Neural progenitor cell (in vitro differentiated cells): ENCODE measurements at regions not wholly inside any gene's neighbourhood (a gene's known extent, or its start where the extent isn't known, plus 50 kb on each side); places are given as distances from the start of the nearest gene placed in this dataset.

Experiments
- DNase-seq: peaks from one replicate; pipeline ENCODE4 v3.0.0-alpha.2; 2016; ENCODE audit warnings: low spot score
- H2AFZ ChIP-seq: fragments of 200-600 bp; sonication (generic); replicated peaks from 2 replicates; pipeline ENCODE4 v1.6.1; 2016; ENCODE audit warnings: antibody characterized with exemption
- H3F3A ChIP-seq: fragments of 200-600 bp; sonication (generic); 2 replicates; pipeline ENCODE4 v1.6.1; 2016; ENCODE audit warnings: antibody characterized with exemption, low read depth
- H3K27ac ChIP-seq: fragments of 200-600 bp; sonication (generic); 2 replicates; pipeline ENCODE4 v1.5.1; 2016; ENCODE audit warnings: mild to moderate bottlenecking
- H3K27me3 ChIP-seq: fragments of 200-600 bp; sonication (generic); 2 replicates; pipeline ENCODE4 v1.6.1; 2016; ENCODE audit warnings: mild to moderate bottlenecking, moderate library complexity
- H3K36me3 ChIP-seq: fragments of 200-600 bp; sonication (generic); 2 replicates; pipeline ENCODE4 v1.5.1; 2016
- H3K4me1 ChIP-seq: fragments of 200-600 bp; sonication (generic); 2 replicates; pipeline ENCODE4 v1.6.1; 2016; ENCODE audit warnings: mixed run types
- H3K4me2 ChIP-seq: fragments of 200-600 bp; sonication (generic); 2 replicates; pipeline ENCODE4 v1.6.1; 2016
- H3K4me3 ChIP-seq: fragments of 200-600 bp; sonication (generic); 2 replicates; pipeline ENCODE4 v1.5.1; 2016
- H3K79me2 ChIP-seq: fragments of 200-600 bp; sonication (generic); 2 replicates; pipeline ENCODE4 v1.6.1; 2016; ENCODE audit warnings: low read depth
- H3K9ac ChIP-seq: fragments of 200-600 bp; sonication (generic); 2 replicates; pipeline ENCODE4 v1.6.1; 2016
- H3K9me3 ChIP-seq: fragments of 200-600 bp; sonication (generic); 2 replicates; pipeline ENCODE4 v1.5.1; 2016; ENCODE audit warnings: low read depth
- H4K20me1 ChIP-seq: fragments of 200-600 bp; sonication (generic); 2 replicates; pipeline ENCODE4 v1.6.1; 2016; ENCODE audit warnings: low read depth
- H3K27ac Mint-ChIP-seq: 3 replicates; pipeline ENCODE4 v1.8.0; 2021; ENCODE audit warnings: mixed read lengths
- H3K27me3 Mint-ChIP-seq: 2 replicates; pipeline ENCODE4 v1.8.0; 2022; ENCODE audit warnings: low read depth, mild to moderate bottlenecking, inconsistent platforms, moderate library complexity, mixed read lengths; ENCODE audit not compliant: insufficient read depth
- H3K36me3 Mint-ChIP-seq: 3 replicates; pipeline ENCODE4 v1.8.0; 2021; ENCODE audit warnings: mixed read lengths
- H3K4me1 Mint-ChIP-seq: 3 replicates; pipeline ENCODE4 v1.8.0; 2021; ENCODE audit warnings: mixed read lengths
- H3K4me3 Mint-ChIP-seq: 3 replicates; pipeline ENCODE4 v1.8.0; 2021; ENCODE audit warnings: mild to moderate bottlenecking, moderate library complexity, mixed read lengths
- H3K9me3 Mint-ChIP-seq: 3 replicates; pipeline ENCODE4 v1.8.0; 2020; ENCODE audit warnings: mixed read lengths
- EZH2 ChIP-seq: fragments of 200-600 bp; sonication (generic); IDR thresholded peaks from 2 replicates; pipeline ENCODE4 v1.6.1; 2017; ENCODE audit warnings: antibody characterized with exemption, mild to moderate bottlenecking, moderate library complexity
- EZH2phosphoT487 ChIP-seq: fragments of 200-600 bp; sonication (generic); IDR thresholded peaks from 2 replicates; pipeline ENCODE4 v1.6.1; 2017; ENCODE audit warnings: antibody characterized with exemption
- TF ChIP-seq, protein P1 (sequence below): fragments of 200-600 bp; sonication (generic); IDR thresholded peaks from 2 replicates; pipeline ENCODE4 v1.5.1; 2017; ENCODE audit warnings: antibody characterized with exemption, mild to moderate bottlenecking

DNA sequence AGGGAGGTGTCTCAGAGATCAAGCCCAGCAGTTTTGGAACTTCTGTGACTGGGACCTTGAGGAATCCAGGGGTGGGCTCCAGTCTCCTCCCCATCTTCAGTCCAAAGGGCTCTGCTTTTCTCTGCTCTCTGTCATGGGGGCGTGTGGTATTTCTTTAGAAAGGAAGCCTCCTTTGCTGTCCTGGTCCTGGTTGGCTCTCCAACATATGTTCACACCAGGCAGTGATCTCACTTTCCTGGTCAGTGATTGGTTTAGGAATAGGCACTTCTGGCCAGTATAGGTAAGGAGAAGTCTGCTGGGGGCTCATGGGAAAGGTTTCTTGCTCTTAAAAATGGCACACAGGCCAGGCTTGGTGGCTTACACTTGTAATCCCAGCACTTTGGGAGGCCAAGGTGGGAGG, 115.5 kb upstream of the HAAO start:
- H3K4me1 Mint-ChIP-seq = peaks cover 35% of the 10 kb centered on the region
- peaks cover 17% of the 10 kb centered on the region for H3K27me3 Mint-ChIP-seq
- no peak overlapping the region for H3K4me3 ChIP-seq
- H3K27ac Mint-ChIP-seq = peak overlapping the region; percentile 93
- no peak overlapping the region for H3K9ac ChIP-seq
- H3K4me3 Mint-ChIP-seq = no peak overlapping the region
- H3K36me3 ChIP-seq = no peaks in the 10 kb centered on the region
- no peaks in the 10 kb centered on the region for H3K9me3 ChIP-seq
- peaks cover 16% of the 10 kb centered on the region for H3F3A ChIP-seq
- H3K27ac ChIP-seq = no peak overlapping the region
- H3K4me2 ChIP-seq = no peak overlapping the region
- H2AFZ ChIP-seq = no peak overlapping the region
- DNase-seq = no peak
- no peak for TF ChIP-seq EZH2
- TF ChIP-seq, protein P1, sequence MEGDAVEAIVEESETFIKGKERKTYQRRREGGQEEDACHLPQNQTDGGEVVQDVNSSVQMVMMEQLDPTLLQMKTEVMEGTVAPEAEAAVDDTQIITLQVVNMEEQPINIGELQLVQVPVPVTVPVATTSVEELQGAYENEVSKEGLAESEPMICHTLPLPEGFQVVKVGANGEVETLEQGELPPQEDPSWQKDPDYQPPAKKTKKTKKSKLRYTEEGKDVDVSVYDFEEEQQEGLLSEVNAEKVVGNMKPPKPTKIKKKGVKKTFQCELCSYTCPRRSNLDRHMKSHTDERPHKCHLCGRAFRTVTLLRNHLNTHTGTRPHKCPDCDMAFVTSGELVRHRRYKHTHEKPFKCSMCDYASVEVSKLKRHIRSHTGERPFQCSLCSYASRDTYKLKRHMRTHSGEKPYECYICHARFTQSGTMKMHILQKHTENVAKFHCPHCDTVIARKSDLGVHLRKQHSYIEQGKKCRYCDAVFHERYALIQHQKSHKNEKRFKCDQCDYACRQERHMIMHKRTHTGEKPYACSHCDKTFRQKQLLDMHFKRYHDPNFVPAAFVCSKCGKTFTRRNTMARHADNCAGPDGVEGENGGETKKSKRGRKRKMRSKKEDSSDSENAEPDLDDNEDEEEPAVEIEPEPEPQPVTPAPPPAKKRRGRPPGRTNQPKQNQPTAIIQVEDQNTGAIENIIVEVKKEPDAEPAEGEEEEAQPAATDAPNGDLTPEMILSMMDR = no peak
- TF ChIP-seq EZH2phosphoT487 = no peak
- H3K36me3 Mint-ChIP-seq = no peaks in the 10 kb centered on the region
- no peaks in the 10 kb centered on the region for H4K20me1 ChIP-seq
- no peaks in the 10 kb centered on the region for H3K9me3 Mint-ChIP-seq
- H3K79me2 ChIP-seq = no peaks in the 10 kb centered on the region
- H3K4me1 ChIP-seq = peaks cover 36% of the 10 kb centered on the region
- H3K27me3 ChIP-seq = no peaks in the 10 kb centered on the region

GRCh38 chr2:42906557-42907411, 114.4 kb upstream of the HAAO start:
- peaks cover 36% of the 10 kb centered on the region for H3K4me1 ChIP-seq
- H3K27me3 Mint-ChIP-seq = peaks cover 17% of the 10 kb centered on the region
- peak; percentile 60 for DNase-seq
- H3K4me1 Mint-ChIP-seq = peaks cover 35% of the 10 kb centered on the region
- H2AFZ ChIP-seq = peak overlapping the region; percentile 63
- H3K9ac ChIP-seq = no peak overlapping the region
- H3K27ac Mint-ChIP-seq = peak overlapping the region; percentile 93
- H3K4me3 ChIP-seq = no peak overlapping the region
- H3K79me2 ChIP-seq = no peaks in the 10 kb centered on the region
- H4K20me1 ChIP-seq = no peaks in the 10 kb centered on the region
- H3K9me3 Mint-ChIP-seq = no peaks in the 10 kb centered on the region
- H3K27ac ChIP-seq = peak overlapping the region; percentile 66
- H3K36me3 ChIP-seq = no peaks in the 10 kb centered on the region
- peaks cover 16% of the 10 kb centered on the region for H3F3A ChIP-seq
- no peaks in the 10 kb centered on the region for H3K9me3 ChIP-seq
- TF ChIP-seq EZH2 = no peak
- TF ChIP-seq, protein P1 = no peak
- TF ChIP-seq EZH2phosphoT487 = no peak
- H3K4me3 Mint-ChIP-seq = peak overlapping the region; percentile 3
- peak overlapping the region; percentile 28 for H3K4me2 ChIP-seq
- no peaks in the 10 kb centered on the region for H3K36me3 Mint-ChIP-seq
- no peaks in the 10 kb centered on the region for H3K27me3 ChIP-seq

- Mint-ChIP-seq H3K4me3 (peak overlapping the region; percentile 3), H3K4me1 (peaks cover 35% of the 10 kb centered on the region)
- H3K4me2 ChIP-seq = peak overlapping the region; percentile 28
These were observed 113.8 kb upstream of the HAAO start for GRCh38 chr2:42906111-42906556.

More at GRCh38 chr2:42906111-42906556, 113.8 kb upstream of the HAAO start:
- Histone ChIP-seq H3F3A (peaks cover 16% of the 10 kb centered on the region), H3K4me3 (no peak overlapping the region), H2AFZ (no peak overlapping the region), H4K20me1 (no peaks in the 10 kb centered on the region), H3K4me1 (peaks cover 36% of the 10 kb centered on the region), H3K9me3 (no peaks in the 10 kb centered on the region), H3K27ac (peak overlapping the region; percentile 66), H3K79me2 (no peaks in the 10 kb centered on the region), H3K9ac (no peak overlapping the region), H3K27me3 (no peaks in the 10 kb centered on the region), H3K36me3 (no peaks in the 10 kb centered on the region)
- TF ChIP-seq, protein P1 = no peak
- TF ChIP-seq EZH2phosphoT487 = no peak
- no peak for TF ChIP-seq EZH2
- H3K9me3 Mint-ChIP-seq = no peaks in the 10 kb centered on the region
- peaks cover 17% of the 10 kb centered on the region for H3K27me3 Mint-ChIP-seq
- no peaks in the 10 kb centered on the region for H3K36me3 Mint-ChIP-seq
- DNase-seq = no peak
- H3K27ac Mint-ChIP-seq = peak overlapping the region; percentile 93
